Choroid plexus epithelial cell (primary cell): ENCODE measurements at regions not wholly inside any gene's neighbourhood (a gene's known extent, or its start where the extent isn't known, plus 50 kb on each side); places are given as distances from the start of the nearest gene placed in this dataset.

Experiments used
- DNase-seq: peaks from one replicate; pipeline ENCODE4 v3.0.0-alpha.2; 2010; ENCODE audit warnings: low read depth
- H3K4me3 ChIP-seq: 2 replicates; pipeline ENCODE4 v1.5.1; 2011; ENCODE audit warnings: low read depth, mild to moderate bottlenecking, control low read depth, low read length, moderate library complexity
- CTCF ChIP-seq: conservative IDR thresholded peaks from 2 replicates; pipeline ENCODE4 v1.5.1; 2011; ENCODE audit warnings: low read depth, mild to moderate bottlenecking, control low read depth, inconsistent platforms, low read length, moderate library complexity

- TF ChIP-seq CTCF, result no peak
- no peak overlapping the region for H3K4me3 ChIP-seq
- DNase-seq, result peak; percentile 8
Measured at GRCh38 chr12:25894759-25895158, 63.7 kb upstream of the RASSF8 start.

GRCh38 chr12:25896981-25897380 is 61.5 kb upstream of the RASSF8 start:
- no peak overlapping the region for H3K4me3 ChIP-seq
- DNase-seq, result no peak
- no peak for TF ChIP-seq CTCF

GRCh38 chr12:25903603-25904245 is 54.8 kb upstream of the RASSF8 start:
- H3K4me3 ChIP-seq, result no peak overlapping the region
- TF ChIP-seq CTCF, result no peak
- DNase-seq, result no peak

GRCh38 chr12:25904442-25904841 is 54.0 kb upstream of the RASSF8 start:
- no peak overlapping the region for H3K4me3 ChIP-seq
- TF ChIP-seq CTCF, result no peak
- DNase-seq, result peak; percentile 43

- DNase-seq, result no peak
- no peak overlapping the region for H3K4me3 ChIP-seq
- no peak for TF ChIP-seq CTCF
Measured at GRCh38 chr12:25906651-25907340, 51.7 kb upstream of the RASSF8 start.
